HG03108 (cell line): ENCODE measurements at regions not wholly inside any gene's neighbourhood (a gene's known extent, or its start where the extent isn't known, plus 50 kb on each side); places are given as distances from the start of the nearest gene placed in this dataset.

Experiments
- ATAC-seq: cut with Tn5 transposase; IDR thresholded peaks from one replicate; pipeline ENCODE4 v1.9.1; 2021; ENCODE audit warnings: moderate library complexity; ENCODE audit not compliant: unreplicated experiment

GRCh38 chr10:25661632-25662031, 272.4 kb upstream of the MYO3A start:
- no peak for ATAC-seq

- ATAC-seq, result no peak
These were observed 267.8 kb upstream of the MYO3A start for GRCh38 chr10:25666276-25666675.

- no peak for ATAC-seq
These were observed 258.8 kb upstream of the MYO3A start for GRCh38 chr10:25675204-25675603.

GRCh38 chr10:25675615-25676014, 258.4 kb upstream of the MYO3A start:
- no peak for ATAC-seq

GRCh38 chr10:25678220-25678619, 255.8 kb upstream of the MYO3A start:
- ATAC-seq, result no peak

GRCh38 chr10:25678666-25679065, 255.4 kb upstream of the MYO3A start:
- no peak for ATAC-seq

- ATAC-seq, result no peak
These were observed 251.7 kb upstream of the MYO3A start for GRCh38 chr10:25682203-25682851.

- ATAC-seq, result no peak
These were observed 250.7 kb upstream of the MYO3A start for GRCh38 chr10:25683344-25683743.

GRCh38 chr10:25687521-25687920, 246.5 kb upstream of the MYO3A start:
- no peak for ATAC-seq

- no peak for ATAC-seq
These were observed 244.5 kb upstream of the MYO3A start for GRCh38 chr10:25689346-25690100.

- ATAC-seq, result no peak
These were observed 241.3 kb upstream of the MYO3A start for GRCh38 chr10:25692761-25693160.

- ATAC-seq, result no peak
These were observed 239.7 kb upstream of the MYO3A start for GRCh38 chr10:25694206-25694933.

- no peak for ATAC-seq
These were observed 239.1 kb upstream of the MYO3A start for GRCh38 chr10:25694971-25695370.

GRCh38 chr10:25695586-25695985, 238.4 kb upstream of the MYO3A start:
- no peak for ATAC-seq

- ATAC-seq, result no peak
These were observed 237.9 kb upstream of the MYO3A start for GRCh38 chr10:25696013-25696708.

GRCh38 chr10:25697412-25697811, 236.6 kb upstream of the MYO3A start:
- ATAC-seq, result no peak

GRCh38 chr10:25698638-25699037, 235.4 kb upstream of the MYO3A start:
- no peak for ATAC-seq

- ATAC-seq, result no peak
These were observed 234.4 kb upstream of the MYO3A start for GRCh38 chr10:25699631-25700030.

- no peak for ATAC-seq
These were observed 232.4 kb upstream of the MYO3A start for GRCh38 chr10:25701652-25702051.

- ATAC-seq, result no peak
These were observed 229.4 kb upstream of the MYO3A start for GRCh38 chr10:25704622-25705021.

- ATAC-seq, result no peak
These were observed 226.5 kb upstream of the MYO3A start for GRCh38 chr10:25707572-25707971.
